ENCODE measurements at regions not wholly inside any gene's neighbourhood (a gene's known extent, or its start where the extent isn't known, plus 50 kb on each side); places are given as distances from the start of the nearest gene placed in this dataset.
"Not testable (repeated sequence)": the region's sequence is repeated elsewhere in the genome, so short reads cannot be mapped to it uniquely, and the experiment has no call there.

DNA sequence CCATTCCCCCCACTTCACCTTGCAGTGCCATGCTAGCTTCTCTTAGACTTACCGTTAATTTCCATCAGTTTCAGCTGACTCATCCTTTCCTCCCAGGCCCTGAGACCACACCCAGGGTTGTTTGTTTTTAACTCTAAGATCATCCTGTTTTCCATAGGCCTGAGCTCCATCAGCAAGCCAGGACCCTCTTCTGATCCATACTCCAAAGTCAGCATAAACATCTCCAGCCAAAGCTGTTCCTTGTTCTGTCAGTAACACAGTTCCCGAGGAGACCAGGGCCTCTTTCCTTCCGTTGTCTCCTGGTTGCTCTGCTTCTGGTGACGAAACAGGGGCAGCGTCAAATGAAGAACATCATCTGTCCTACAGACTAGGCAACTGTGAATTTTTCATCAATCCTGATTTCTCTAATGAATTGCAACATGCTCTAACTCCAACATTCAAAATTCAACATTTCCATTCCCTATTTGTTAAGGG, 83.8 kb upstream of the HNF1B start:
- no peak for DNase-seq

- DNase-seq, result no peak
Measured at GRCh38 chr17:37827905-37828650, 83.2 kb upstream of the HNF1B start.

- no peak for DNase-seq
Measured at GRCh38 chr17:37826497-37827430, 81.9 kb upstream of the HNF1B start.

DNA sequence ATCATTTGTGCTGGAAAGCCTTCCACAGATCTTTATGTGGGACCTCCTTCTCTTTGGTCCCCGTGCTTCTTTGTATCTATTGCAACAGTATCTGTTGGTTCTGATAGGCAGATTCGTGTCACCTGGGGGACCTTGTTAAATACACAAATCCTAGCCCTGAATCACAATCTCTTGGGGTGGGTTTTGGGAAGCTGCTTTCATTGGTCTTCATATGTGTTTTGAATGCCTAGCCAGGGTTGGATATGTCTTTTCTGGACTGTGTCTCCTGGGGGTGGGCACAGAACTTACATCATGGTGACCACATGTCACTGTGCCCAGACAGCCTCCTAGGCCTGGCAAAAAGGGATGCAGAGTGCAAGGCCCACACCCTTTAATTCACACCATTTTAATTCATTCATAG, 81.0 kb upstream of the HNF1B start:
- DNase-seq, result no peak

DNA sequence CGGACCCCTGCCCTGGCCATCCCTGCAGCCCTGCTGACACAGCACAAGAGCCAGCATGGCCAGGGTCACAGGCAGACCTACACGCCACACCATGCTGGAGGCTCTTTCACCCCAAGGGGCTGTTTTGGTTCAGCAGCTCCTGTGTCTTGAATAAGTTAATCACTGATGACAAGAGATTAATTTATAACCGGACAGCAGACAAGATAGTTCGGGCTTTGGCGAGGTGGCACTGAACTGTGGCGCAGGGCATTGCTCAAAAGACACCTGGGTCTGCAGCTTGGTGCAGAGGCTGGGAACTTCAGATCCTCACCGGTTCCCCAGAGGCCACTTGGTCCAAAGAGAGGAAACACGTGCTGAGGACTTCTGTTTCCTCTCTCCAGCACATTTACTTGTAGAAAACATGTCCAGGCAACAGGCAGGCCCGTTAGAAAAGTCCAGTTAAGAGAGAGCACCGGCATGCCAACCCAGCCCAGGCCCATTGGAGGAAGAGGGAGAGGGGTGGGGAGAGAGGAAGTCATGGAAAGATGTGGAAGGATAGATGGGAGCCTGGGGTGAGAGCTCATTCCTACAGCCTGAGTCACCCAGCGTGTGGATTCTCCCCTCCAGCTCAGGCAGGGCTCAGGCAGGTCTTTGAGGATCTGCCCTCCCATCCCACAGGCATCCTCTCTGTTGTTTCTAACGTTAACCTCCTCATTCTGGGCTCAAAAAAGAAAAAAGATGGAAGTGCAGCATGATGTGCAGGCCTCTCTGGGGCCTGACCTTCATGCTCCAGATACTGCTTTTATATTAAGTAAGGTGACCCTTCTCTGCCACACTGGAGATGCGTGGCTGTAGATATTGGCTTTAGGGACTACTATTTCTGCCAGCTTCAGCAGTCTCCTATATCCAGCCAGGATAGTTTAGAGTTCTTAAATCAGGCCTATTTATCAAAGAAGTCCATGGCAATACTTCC, 80.0 kb upstream of the HNF1B start:
- DNase-seq, result no peak

DNA sequence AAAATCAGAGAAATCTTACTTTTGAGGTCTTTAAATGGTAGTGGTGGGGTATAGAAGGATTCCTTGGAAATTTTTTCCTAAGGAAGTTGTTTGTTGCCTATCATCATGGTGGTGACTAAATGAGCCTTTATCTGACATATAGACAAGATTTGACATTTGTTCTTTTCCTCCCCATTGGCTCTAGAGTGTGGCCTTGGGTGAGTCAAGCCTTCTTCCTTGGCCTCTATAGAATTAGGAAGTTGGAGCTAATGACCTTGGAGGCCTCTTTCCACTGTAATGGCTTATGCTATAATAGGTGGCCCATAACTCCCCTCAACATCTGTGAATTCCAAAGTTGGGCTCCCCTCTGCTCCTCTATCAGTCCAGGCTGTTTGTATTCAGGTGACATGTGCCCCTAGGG, 79.1 kb upstream of the HNF1B start:
- DNase-seq, result no peak

GRCh38 chr17:37820995-37821713, 76.3 kb upstream of the HNF1B start:
- no peak for DNase-seq

- DNase-seq, result no peak
Measured at GRCh38 chr17:37820313-37820994, 75.6 kb upstream of the HNF1B start.

GRCh38 chr17:37818689-37819088, 73.8 kb upstream of the HNF1B start:
- no peak for DNase-seq

DNA sequence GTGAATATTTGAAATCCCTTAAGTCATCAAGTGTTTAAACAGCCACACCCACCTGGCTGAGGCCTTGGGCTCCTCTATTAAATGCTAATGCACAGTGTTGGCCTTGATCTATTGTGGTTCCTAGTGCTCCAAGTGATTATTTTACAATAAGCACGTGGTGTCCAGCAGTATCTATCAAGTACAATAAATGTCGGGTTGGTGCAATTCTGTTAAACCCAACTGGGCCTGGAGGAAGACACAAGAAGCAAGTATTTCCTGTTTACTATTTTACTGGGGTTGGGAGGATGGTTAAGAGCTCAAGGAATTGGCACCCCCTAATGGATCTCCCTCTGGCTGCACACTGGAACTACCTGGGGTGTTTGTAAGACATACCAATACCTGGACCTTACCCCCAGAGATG, 72.1 kb upstream of the HNF1B start:
- no peak for DNase-seq

GRCh38 chr17:37815536-37815935, 70.7 kb upstream of the HNF1B start:
- DNase-seq, result no peak

GRCh38 chr17:37813751-37814150, 68.9 kb upstream of the HNF1B start:
- DNase-seq, result no peak

- DNase-seq, result not testable (repeated sequence)
Measured at GRCh38 chr17:37808846-37809245, 64.0 kb upstream of the HNF1B start.

DNA sequence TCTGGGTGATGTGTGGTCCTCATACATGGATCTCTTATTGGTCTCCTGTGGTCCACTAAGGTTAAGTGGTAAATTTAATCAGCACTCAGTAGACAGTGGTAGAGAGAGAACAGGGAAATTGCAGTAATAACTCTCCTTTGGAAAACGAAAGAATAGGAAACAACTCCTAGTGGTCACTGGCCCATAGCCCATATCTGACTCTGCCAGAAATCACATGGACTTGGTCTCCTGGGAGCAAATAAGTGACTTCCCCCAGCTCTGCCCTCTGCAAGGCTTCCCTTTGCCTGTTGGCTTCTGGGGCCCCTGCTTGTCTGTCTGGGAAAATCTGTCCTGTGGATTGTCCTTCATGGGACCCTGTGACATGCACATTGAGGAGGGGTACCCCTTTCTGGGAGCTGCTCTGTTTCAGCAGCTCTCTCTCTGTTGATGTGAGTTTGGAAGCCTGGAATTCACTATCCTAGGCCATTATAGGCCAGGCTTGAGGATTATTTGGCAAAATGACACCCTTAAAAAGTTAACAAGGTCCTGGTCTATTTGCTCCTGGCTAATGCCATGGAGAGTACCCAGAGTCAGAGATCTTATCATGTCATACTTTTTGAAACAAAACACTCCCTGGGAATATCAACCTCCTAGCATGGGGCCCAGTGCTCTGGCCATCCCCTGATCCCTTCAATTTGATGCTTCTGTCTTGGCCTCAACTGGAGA, 58.0 kb upstream of the HNF1B start:
- DNase-seq, result no peak

- no peak for DNase-seq
Measured at GRCh38 chr17:37802061-37802595, 57.3 kb upstream of the HNF1B start.

- no peak for DNase-seq
Measured at GRCh38 chr17:37801171-37801570, 56.3 kb upstream of the HNF1B start.

GRCh38 chr17:37797206-37797605, 52.3 kb upstream of the HNF1B start:
- DNase-seq, result no peak

- DNase-seq, result no peak
Measured at GRCh38 chr17:37796076-37796475, 51.2 kb upstream of the HNF1B start.
